ENCODE measurements at regions not wholly inside any gene's neighbourhood (a gene's known extent, or its start where the extent isn't known, plus 50 kb on each side); places are given as distances from the start of the nearest gene placed in this dataset.

DNA sequence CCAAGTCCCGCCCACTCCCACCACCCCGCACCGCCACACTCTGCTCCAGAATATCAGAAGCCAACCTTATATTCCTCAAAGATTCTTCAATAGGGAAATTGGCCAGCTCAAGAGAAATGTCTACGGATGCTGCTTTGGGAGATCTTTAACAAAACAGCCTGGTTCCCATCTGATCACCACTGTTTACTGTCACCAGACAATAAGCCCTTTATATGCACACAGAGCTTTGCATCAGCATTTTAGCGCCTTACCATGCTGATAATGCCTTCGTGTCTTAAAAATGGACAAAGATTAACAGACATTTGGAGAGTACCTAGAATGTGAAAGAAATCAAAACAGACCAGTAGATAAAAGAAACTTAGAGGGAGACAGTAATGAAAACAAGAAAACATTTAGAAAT, 141.7 kb upstream of the SYT6 start:
- no peak for TF ChIP-seq YY1 (IDR thresholded peaks at IDR 0.05; ENCODE audit: extremely low read depth, insufficient replicate concordance, low read depth, low read length)
- TF ChIP-seq, protein P1, sequence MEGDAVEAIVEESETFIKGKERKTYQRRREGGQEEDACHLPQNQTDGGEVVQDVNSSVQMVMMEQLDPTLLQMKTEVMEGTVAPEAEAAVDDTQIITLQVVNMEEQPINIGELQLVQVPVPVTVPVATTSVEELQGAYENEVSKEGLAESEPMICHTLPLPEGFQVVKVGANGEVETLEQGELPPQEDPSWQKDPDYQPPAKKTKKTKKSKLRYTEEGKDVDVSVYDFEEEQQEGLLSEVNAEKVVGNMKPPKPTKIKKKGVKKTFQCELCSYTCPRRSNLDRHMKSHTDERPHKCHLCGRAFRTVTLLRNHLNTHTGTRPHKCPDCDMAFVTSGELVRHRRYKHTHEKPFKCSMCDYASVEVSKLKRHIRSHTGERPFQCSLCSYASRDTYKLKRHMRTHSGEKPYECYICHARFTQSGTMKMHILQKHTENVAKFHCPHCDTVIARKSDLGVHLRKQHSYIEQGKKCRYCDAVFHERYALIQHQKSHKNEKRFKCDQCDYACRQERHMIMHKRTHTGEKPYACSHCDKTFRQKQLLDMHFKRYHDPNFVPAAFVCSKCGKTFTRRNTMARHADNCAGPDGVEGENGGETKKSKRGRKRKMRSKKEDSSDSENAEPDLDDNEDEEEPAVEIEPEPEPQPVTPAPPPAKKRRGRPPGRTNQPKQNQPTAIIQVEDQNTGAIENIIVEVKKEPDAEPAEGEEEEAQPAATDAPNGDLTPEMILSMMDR (IDR thresholded peaks at IDR 0.05 in 2 of 3, conservative IDR thresholded peaks at IDR 0.05 in 1 of 3; ENCODE audit: borderline replicate concordance in 1 of 3, insufficient read depth in 1 of 3, low read depth in 2 of 3, low read length in 2 of 3), result no peak
- TF ChIP-seq RAD21 (IDR thresholded peaks at IDR 0.05; ENCODE audit: low read depth), result no peak
- no peak for TF ChIP-seq EZH2 (IDR thresholded peaks at IDR 0.05)
- no peak for TF ChIP-seq TCF7L2 (IDR thresholded peaks at IDR 0.05; ENCODE audit: borderline replicate concordance, extremely low read depth, insufficient read depth, insufficient read length)
- TF ChIP-seq ZFX (IDR thresholded peaks at IDR 0.05), result no peak
- TF ChIP-seq SRF (IDR thresholded peaks at IDR 0.05; ENCODE audit: low read depth), result no peak
